ENCODE measurements at regions not wholly inside any gene's neighbourhood (a gene's known extent, or its start where the extent isn't known, plus 50 kb on each side); places are given as distances from the start of the nearest gene placed in this dataset.

DNA sequence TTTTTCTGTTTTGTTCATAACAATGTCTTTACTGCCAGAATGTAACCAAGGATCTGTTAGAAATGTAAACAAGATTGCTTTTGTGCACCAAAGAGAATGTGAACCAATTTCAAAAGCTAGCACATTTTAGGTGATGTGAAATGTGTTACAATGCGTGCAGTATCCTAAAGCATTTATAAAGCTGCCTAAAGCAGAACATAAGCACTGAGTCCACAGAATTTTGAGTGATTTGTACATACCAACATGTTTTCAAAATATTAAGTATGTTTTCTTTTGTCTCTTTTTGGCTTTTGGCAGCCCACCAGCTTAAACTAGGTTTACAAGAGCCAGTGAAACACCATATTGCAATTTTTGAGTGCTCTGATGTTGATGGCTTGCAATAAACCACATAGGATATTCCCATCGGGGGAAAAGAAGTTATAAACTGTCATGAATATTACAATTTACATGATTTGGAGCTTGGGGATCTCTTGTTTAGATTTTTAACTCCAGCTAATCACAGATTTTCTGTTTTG is 364.0 kb downstream of the ZIC1 start:
- Histone ChIP-seq H2AFZ (no peak overlapping the region), H3K9me3 (ENCODE audit: control insufficient read depth, low read length) (no peaks in the 10 kb centered on the region), H3K9ac (no peak overlapping the region), H3K79me2 (no peaks in the 10 kb centered on the region), H3K4me1 (no peaks in the 10 kb centered on the region), H3K27me3 (ENCODE audit: control insufficient read depth, insufficient read depth, low read length) (no peaks in the 10 kb centered on the region), H3K36me3 (ENCODE audit: control insufficient read depth, insufficient read depth, low read length) (no peaks in the 10 kb centered on the region), H3K27ac (no peak overlapping the region), H3K4me3 (ENCODE audit: low read depth, low read length) (no peak overlapping the region), H3K4me2 (ENCODE audit: low read length) (no peak overlapping the region)
- TF ChIP-seq, protein P1, sequence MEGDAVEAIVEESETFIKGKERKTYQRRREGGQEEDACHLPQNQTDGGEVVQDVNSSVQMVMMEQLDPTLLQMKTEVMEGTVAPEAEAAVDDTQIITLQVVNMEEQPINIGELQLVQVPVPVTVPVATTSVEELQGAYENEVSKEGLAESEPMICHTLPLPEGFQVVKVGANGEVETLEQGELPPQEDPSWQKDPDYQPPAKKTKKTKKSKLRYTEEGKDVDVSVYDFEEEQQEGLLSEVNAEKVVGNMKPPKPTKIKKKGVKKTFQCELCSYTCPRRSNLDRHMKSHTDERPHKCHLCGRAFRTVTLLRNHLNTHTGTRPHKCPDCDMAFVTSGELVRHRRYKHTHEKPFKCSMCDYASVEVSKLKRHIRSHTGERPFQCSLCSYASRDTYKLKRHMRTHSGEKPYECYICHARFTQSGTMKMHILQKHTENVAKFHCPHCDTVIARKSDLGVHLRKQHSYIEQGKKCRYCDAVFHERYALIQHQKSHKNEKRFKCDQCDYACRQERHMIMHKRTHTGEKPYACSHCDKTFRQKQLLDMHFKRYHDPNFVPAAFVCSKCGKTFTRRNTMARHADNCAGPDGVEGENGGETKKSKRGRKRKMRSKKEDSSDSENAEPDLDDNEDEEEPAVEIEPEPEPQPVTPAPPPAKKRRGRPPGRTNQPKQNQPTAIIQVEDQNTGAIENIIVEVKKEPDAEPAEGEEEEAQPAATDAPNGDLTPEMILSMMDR (IDR thresholded peaks at IDR 0.05): no peak

DNA sequence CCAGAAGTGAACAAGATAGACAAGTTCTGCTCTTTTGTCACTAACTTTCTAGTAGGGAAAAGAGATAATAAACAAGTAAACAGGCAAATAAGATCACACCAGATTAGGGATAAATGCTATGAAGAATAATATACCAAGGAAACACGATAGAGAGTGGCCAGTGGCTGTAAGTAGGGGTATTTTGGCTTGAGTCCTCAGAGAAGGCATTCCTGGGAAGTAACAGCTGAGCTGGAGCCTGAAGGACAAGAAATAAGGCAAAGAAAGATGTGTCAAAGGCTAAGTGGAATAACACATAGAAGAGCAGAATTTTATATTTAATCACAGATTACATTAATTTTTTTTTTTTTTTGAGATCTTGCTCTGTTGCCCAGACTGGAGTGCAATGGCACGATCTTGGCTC is 366.2 kb downstream of the ZIC1 start:
- no peak overlapping the region for H3K4me2 ChIP-seq (ENCODE audit: low read length)
- no peaks in the 10 kb centered on the region for H3K79me2 ChIP-seq
- no peaks in the 10 kb centered on the region for H3K4me1 ChIP-seq
- no peaks in the 10 kb centered on the region for H3K27me3 ChIP-seq (ENCODE audit: control insufficient read depth, insufficient read depth, low read length)
- H3K9ac ChIP-seq: no peak overlapping the region
- H2AFZ ChIP-seq: no peak overlapping the region
- TF ChIP-seq, protein P1 (IDR thresholded peaks at IDR 0.05): no peak
- no peaks in the 10 kb centered on the region for H3K9me3 ChIP-seq (ENCODE audit: control insufficient read depth, low read length)
- H3K27ac ChIP-seq: no peak overlapping the region
- H3K4me3 ChIP-seq (ENCODE audit: low read depth, low read length): no peak overlapping the region
- no peaks in the 10 kb centered on the region for H3K36me3 ChIP-seq (ENCODE audit: control insufficient read depth, insufficient read depth, low read length)

DNA sequence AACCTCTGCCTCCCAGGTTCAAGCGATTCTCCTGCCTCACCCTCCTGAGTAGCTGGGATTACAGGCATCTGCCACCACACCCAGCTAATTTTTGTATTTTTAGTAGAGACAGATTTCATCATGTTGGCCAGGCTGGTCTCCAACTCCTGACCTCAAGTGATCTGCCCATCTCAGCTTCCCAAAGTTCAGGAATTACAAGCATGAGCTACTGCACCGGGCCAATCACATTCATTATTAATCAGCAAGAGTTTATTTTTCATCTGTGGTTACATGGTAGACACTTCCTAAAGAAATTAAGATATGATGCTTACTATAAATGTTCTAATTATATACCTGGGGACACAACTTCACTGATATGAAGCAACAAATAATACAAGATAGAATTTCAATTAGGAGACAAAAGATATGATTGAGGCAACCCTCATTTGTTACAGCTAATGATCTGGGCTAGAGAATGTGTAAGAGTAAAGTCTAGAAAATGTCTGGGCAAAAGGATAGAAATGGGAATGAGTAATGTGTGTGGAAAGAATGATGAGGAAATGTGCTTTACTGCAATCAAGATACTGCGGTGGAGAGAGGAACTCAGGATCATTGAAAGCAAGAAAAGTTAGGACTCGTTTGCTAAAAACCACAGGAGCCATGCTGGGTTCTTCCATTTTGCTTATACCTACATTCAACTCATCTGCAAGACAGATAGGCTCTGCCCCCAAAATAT is 366.8 kb downstream of the ZIC1 start:
- Histone ChIP-seq H3K27me3 (ENCODE audit: control insufficient read depth, insufficient read depth, low read length) (no peaks in the 10 kb centered on the region), H3K9ac (no peak overlapping the region), H2AFZ (no peak overlapping the region), H3K27ac (no peak overlapping the region), H3K4me2 (ENCODE audit: low read length) (no peak overlapping the region), H3K9me3 (ENCODE audit: control insufficient read depth, low read length) (no peaks in the 10 kb centered on the region), H3K79me2 (no peaks in the 10 kb centered on the region), H3K4me1 (no peaks in the 10 kb centered on the region), H3K4me3 (ENCODE audit: low read depth, low read length) (no peak overlapping the region), H3K36me3 (ENCODE audit: control insufficient read depth, insufficient read depth, low read length) (no peaks in the 10 kb centered on the region)
- TF ChIP-seq, protein P1 (IDR thresholded peaks at IDR 0.05): no peak

DNA sequence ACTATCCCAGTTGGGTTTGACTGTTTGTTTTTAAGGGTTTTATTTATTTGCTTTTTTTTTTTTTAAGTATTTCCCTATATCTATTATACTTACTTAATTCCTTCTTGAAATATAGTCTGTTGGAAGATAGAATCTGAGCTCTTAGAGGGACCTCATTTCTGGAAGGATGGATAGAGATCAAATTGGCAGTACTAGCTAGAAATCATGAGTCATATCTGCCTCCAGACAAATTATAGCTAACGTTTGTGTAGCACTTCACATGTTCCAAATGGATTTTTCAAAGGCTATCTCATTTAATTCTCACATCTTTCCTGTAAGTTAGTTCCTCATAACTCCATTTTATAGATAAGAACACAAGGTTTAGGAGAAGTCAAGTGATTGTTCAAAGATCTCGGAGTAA is 384.7 kb downstream of the ZIC1 start:
- H3K4me1 ChIP-seq: no peaks in the 10 kb centered on the region
- no peak overlapping the region for H3K4me3 ChIP-seq (ENCODE audit: low read depth, low read length)
- no peaks in the 10 kb centered on the region for H3K9me3 ChIP-seq (ENCODE audit: control insufficient read depth, low read length)
- no peaks in the 10 kb centered on the region for H3K79me2 ChIP-seq
- H3K36me3 ChIP-seq (ENCODE audit: control insufficient read depth, insufficient read depth, low read length): no peaks in the 10 kb centered on the region
- TF ChIP-seq, protein P1 (IDR thresholded peaks at IDR 0.05): no peak
- no peak overlapping the region for H3K4me2 ChIP-seq (ENCODE audit: low read length)
- no peak overlapping the region for H3K9ac ChIP-seq
- H2AFZ ChIP-seq: no peak overlapping the region
- H3K27me3 ChIP-seq (ENCODE audit: control insufficient read depth, insufficient read depth, low read length): no peaks in the 10 kb centered on the region
- H3K27ac ChIP-seq: no peak overlapping the region

DNA sequence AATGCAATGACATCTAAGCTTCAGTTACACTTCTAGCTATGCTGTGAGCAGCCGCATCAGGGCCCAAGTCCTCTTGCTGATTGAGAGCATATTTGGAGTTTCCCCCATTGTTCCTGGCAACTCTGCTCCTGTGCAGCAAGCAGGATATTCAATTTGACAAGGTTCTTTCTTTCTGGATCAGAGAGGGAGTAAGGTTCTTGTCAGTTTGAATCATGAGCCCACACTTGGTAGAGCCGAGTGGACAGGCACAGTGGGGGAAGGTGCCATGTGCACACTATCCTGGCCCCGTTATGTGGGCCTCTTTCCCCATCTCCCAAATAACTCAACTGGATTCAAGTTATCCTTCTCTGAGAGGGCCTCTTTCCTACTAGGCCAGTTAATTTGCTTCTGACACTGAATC is 385.4 kb downstream of the ZIC1 start:
- Histone ChIP-seq H2AFZ (no peak overlapping the region), H3K4me3 (ENCODE audit: low read depth, low read length) (no peak overlapping the region), H3K36me3 (ENCODE audit: control insufficient read depth, insufficient read depth, low read length) (no peaks in the 10 kb centered on the region), H3K79me2 (no peaks in the 10 kb centered on the region), H3K27ac (no peak overlapping the region), H3K9ac (no peak overlapping the region), H3K9me3 (ENCODE audit: control insufficient read depth, low read length) (no peaks in the 10 kb centered on the region), H3K4me1 (no peaks in the 10 kb centered on the region), H3K27me3 (ENCODE audit: control insufficient read depth, insufficient read depth, low read length) (no peaks in the 10 kb centered on the region), H3K4me2 (ENCODE audit: low read length) (no peak overlapping the region)
- TF ChIP-seq, protein P1 (IDR thresholded peaks at IDR 0.05): no peak

Measured in parathyroid adenoma (tissue), 2 donors.